Omental fat pad (tissue), 3 donors: ENCODE measurements at regions not wholly inside any gene's neighbourhood (a gene's known extent, or its start where the extent isn't known, plus 50 kb on each side); places are given as distances from the start of the nearest gene placed in this dataset.
A peak's percentile ranks its signal among the peaks of the same experiment; 100 is the strongest.

Experiments used
- ATAC-seq: fragments of 150-250 bp; one replicate; pipeline ENCODE4 v1.9.1; 2016; ENCODE audit warnings: mild to moderate bottlenecking, moderate library complexity; ENCODE audit not compliant: low FRiP score
- DNase-seq: peaks from one replicate; pipeline ENCODE4 v3.0.0-alpha.2; 2019; ENCODE audit warnings: low spot score
- TF ChIP-seq, protein P1 (sequence below), 3 donors: fragments of 450-650 bp; IDR thresholded peaks; one replicate each; pipeline ENCODE4 v1.5.1; 2016 to 2017; ENCODE audit warnings: antibody characterized with exemption in 3 of 3, mild to moderate bottlenecking in 3 of 3, moderate library complexity in 2 of 3

DNA sequence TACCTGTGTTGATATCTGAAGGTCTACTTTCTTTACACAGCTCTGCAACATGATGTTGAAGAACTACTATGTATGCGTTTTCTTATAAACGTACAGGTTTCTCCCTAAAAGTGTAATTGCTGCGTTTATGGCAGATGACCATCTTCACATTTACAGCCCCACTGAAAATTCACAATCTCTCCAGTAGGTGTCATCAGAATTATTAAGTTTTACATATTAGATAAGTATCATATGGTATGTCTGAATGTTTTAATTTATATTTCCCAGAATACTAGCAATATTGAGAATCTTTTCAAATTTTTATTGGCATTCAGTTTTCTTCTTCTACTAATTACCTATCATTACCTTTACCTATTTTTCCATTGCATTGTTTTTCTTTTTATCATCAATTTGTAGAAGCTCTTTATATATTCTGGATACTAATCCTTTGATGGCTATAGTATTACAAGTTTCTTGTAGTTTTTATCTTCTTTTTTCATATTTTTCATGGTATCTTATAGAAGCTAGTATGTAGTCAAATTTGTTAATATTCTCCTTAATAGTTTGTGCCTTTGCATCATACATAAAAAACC, 123.5 kb downstream of the CAPZA3 start:
- TF ChIP-seq, protein P1, sequence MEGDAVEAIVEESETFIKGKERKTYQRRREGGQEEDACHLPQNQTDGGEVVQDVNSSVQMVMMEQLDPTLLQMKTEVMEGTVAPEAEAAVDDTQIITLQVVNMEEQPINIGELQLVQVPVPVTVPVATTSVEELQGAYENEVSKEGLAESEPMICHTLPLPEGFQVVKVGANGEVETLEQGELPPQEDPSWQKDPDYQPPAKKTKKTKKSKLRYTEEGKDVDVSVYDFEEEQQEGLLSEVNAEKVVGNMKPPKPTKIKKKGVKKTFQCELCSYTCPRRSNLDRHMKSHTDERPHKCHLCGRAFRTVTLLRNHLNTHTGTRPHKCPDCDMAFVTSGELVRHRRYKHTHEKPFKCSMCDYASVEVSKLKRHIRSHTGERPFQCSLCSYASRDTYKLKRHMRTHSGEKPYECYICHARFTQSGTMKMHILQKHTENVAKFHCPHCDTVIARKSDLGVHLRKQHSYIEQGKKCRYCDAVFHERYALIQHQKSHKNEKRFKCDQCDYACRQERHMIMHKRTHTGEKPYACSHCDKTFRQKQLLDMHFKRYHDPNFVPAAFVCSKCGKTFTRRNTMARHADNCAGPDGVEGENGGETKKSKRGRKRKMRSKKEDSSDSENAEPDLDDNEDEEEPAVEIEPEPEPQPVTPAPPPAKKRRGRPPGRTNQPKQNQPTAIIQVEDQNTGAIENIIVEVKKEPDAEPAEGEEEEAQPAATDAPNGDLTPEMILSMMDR (IDR thresholded peaks at IDR 0.05) = no peak
- DNase-seq (no peak), ATAC-seq (no peak)

DNA sequence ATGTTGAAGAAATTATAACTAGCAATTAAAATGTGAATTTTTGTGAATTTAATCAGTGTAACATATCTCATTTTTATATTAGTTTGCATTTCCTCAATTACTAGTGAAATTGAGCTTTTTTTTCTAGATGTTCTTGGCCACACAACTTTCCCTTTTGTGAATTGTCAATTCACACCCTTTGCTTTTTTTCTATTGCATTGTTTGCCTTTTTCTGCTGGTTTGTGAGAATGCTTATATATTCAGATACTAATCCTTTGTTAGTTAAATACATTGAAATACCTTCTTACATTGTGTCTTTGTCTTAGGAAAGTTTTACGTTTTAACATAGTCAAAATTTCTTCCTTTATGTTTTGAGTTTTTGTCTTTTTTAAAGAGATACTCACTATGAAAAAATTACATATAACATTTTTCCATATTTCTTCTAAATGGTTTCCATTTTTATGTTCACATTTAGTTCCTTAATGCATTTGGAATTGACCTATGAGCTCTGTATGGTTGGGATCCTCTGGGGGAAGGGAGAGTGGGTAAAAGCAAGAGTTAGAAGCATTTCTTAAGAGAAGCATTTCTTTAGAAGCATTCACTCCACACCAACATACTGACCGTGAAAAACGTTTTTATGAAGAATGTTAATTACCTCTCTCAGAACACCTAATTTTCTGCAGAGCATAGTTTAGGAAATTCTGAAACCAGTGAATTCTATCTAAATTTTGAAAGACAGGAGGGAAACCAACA, 126.0 kb downstream of the CAPZA3 start:
- TF ChIP-seq, protein P1 (IDR thresholded peaks at IDR 0.05) = no peak
- no peak for DNase-seq
- ATAC-seq = no peak

DNA sequence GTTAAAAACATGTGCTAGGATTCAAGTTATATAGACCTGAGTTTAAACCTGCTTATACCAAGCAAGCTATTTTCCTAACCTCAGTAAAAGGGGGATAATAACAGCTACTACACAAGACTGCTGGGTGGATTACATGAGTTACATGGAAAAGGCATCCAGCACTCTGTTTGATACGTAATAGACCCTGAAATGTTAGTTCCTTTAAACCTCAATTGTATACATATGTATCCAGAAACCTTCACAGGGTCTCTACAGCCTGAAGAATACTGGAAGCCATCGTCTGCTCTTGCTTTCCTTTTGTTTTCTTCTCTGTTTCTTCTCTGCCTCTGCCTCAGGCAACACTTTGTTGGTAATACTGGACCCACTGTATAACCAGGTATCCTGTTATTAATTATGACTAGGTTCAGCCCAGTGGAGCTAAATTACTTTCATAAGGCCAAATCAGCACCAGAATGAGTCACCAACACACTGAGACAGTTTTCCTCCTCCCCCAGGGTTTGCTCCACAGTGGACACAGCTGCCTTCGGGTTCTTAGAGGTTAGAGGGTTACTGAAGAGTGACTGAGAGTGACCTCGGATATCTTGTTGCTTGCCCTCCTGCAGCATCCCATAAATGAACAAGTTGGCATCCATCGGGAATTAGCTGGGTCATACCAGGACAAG, 127.1 kb downstream of the CAPZA3 start:
- DNase-seq (no peak), ATAC-seq (peak; percentile 80)
- TF ChIP-seq, protein P1 (IDR thresholded peaks at IDR 0.05) = no peak

DNA sequence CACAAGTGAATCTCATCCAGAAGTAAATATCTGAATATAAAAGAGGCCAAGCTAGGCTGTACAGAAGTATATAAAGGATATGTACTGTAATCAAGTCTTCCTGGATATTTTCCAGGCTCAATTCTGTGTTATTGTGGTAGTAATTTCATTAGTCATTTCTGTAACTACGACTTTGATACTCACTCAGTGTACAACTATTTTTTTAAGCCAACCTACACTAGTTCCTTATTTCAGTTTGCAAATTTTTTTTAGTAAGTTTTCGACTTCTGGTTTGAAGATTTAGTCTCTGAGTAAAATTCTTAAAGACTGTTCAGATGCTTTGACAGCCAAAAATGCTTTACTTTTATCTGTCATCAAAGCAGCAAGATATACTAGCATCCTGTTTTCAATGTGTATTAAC, 130.8 kb downstream of the CAPZA3 start:
- TF ChIP-seq, protein P1 (IDR thresholded peaks at IDR 0.05) = no peak
- DNase-seq = no peak
- no peak for ATAC-seq

- no peak for ATAC-seq
- DNase-seq = no peak
- TF ChIP-seq, protein P1 (IDR thresholded peaks at IDR 0.05) = no peak
Observed at GRCh38 chr12:18872770-18873169, 134.9 kb downstream of the CAPZA3 start.

DNA sequence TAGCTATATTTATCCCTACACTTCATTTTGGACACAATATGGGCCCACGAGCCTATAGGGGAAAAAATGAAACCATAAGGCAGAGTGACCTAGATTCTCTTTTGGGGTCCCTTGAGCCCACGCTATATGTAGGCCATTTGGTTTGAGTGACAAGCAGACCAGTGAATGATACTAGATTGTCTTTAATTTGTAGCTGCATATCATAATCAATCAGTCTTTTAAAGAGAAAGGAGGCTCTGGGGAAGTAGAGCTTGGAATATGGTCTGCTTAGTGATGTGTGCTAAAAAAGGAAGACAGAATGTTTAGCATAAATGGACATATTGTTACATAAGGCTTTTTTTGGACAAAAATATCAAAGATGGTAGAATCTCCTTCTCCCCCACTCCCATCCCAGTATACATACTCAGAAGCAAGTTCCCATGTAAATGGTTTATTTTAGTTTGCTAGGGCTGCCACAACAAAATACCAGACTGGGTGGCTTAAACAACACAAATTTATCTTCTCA, 140.8 kb downstream of the CAPZA3 start:
- no peak for DNase-seq
- TF ChIP-seq, protein P1 (IDR thresholded peaks at IDR 0.05) = no peak

More for the DNA sequence above, 140.8 kb downstream of the CAPZA3 start:
- no peak for ATAC-seq
